ENCODE measurements at regions not wholly inside any gene's neighbourhood (a gene's known extent, or its start where the extent isn't known, plus 50 kb on each side); places are given as distances from the start of the nearest gene placed in this dataset.
A peak's percentile ranks its signal among the peaks of the same experiment; 100 is the strongest.

GRCh38 chr16:79959226-79959625 lies 358.7 kb upstream of the MAF start:
- Histone ChIP-seq H3K36me3 (ENCODE audit: control insufficient read depth in 2 of 3, insufficient read depth in 3 of 3, low read length in 3 of 3) (no peaks in the 10 kb centered on the region), H3K4me1 (ENCODE audit: control insufficient read depth in 2 of 2, insufficient read depth in 2 of 2, low read length in 2 of 2) (no peaks in the 10 kb centered on the region), H3K4me3 (ENCODE audit: low read length) (no peak overlapping the region), H3K9me3 (ENCODE audit: control insufficient read depth in 2 of 3, low read length in 3 of 3) (no peaks in the 10 kb centered on the region), H3K27me3 (ENCODE audit: control insufficient read depth in 2 of 2, insufficient read depth in 2 of 2, low read length in 2 of 2) (peaks cover 0 to 4% of the 10 kb centered on the region in 2 donors), H3K27ac (ENCODE audit: low read depth, low read length) (no peak overlapping the region)
- no peaks in the 10 kb centered on the region for H3K4me1 Mint-ChIP-seq
- peaks cover 0 to 4% (median 3%) of the 10 kb centered on the region in 5 donors for H3K36me3 Mint-ChIP-seq
- ChIA-PET CTCF (no interaction called here), POLR2A (no interaction called here)
- no peak overlapping the region for H3K4me3 Mint-ChIP-seq
- peaks cover 3 to 16% (median 8%) of the 10 kb centered on the region in 5 donors for H3K27me3 Mint-ChIP-seq
- peaks cover 1 to 13% (median 6%) of the 10 kb centered on the region in 11 donors for H3K9me3 Mint-ChIP-seq
- DNase-seq (no peak), ATAC-seq (no peak)
- H3K27ac Mint-ChIP-seq: no peak overlapping the region
- intact Hi-C loops (cut with micrococcal nuclease): no loop called here

- H3K36me3 Mint-ChIP-seq: no peaks in the 10 kb centered on the region
- no peak for ATAC-seq
These were observed 354.6 kb upstream of the MAF start for GRCh38 chr16:79954921-79955705.

GRCh38 chr16:79950932-79951719 lies 350.6 kb upstream of the MAF start:
- ATAC-seq (no peak), DNase-seq (no peak)
- Histone ChIP-seq H3K27ac (ENCODE audit: low read depth, low read length) (no peak overlapping the region), H3K36me3 (ENCODE audit: control insufficient read depth in 2 of 3, insufficient read depth in 3 of 3, low read length in 3 of 3) (no peaks in the 10 kb centered on the region), H3K9me3 (ENCODE audit: control insufficient read depth in 2 of 3, low read length in 3 of 3) (no peaks in the 10 kb centered on the region), H3K4me1 (ENCODE audit: control insufficient read depth in 2 of 2, insufficient read depth in 2 of 2, low read length in 2 of 2) (no peaks in the 10 kb centered on the region), H3K27me3 (ENCODE audit: control insufficient read depth in 2 of 2, insufficient read depth in 2 of 2, low read length in 2 of 2) (no peaks in the 10 kb centered on the region), H3K4me3 (ENCODE audit: low read length) (no peak overlapping the region)
- intact Hi-C loops (cut with micrococcal nuclease): no loop called here
- Mint-ChIP-seq H3K4me1 (peaks cover 0 to 4% (median 0%) of the 10 kb centered on the region in 7 donors), H3K9me3 (peaks cover 0 to 4% (median 0%) of the 10 kb centered on the region in 11 donors), H3K27ac (no peak overlapping the region), H3K27me3 (peaks cover 0 to 20% (median 9%) of the 10 kb centered on the region in 5 donors), H3K4me3 (no peak overlapping the region), H3K36me3 (no peaks in the 10 kb centered on the region)
- POLR2A ChIA-PET: no interaction called here
- CTCF ChIA-PET: no interaction called here

More at GRCh38 chr16:79954921-79955705, 354.6 kb upstream of the MAF start:
- H3K9me3 ChIP-seq (ENCODE audit: control insufficient read depth in 2 of 3, low read length in 3 of 3): no peaks in the 10 kb centered on the region
- CTCF ChIA-PET: no interaction called here
- DNase-seq: no peak
- no peak overlapping the region for H3K27ac Mint-ChIP-seq
- no peaks in the 10 kb centered on the region for H3K4me1 Mint-ChIP-seq
- H3K27me3 Mint-ChIP-seq: peaks cover 0 to 10% (median 3%) of the 10 kb centered on the region in 5 donors
- no peak overlapping the region for H3K4me3 Mint-ChIP-seq
- no peaks in the 10 kb centered on the region for H3K4me1 ChIP-seq (ENCODE audit: control insufficient read depth in 2 of 2, insufficient read depth in 2 of 2, low read length in 2 of 2)
- POLR2A ChIA-PET: no interaction called here
- H3K4me3 ChIP-seq (ENCODE audit: low read length): no peak overlapping the region
- H3K27me3 ChIP-seq (ENCODE audit: control insufficient read depth in 2 of 2, insufficient read depth in 2 of 2, low read length in 2 of 2): peaks cover 0 to 4% of the 10 kb centered on the region in 2 donors
- intact Hi-C loops (cut with micrococcal nuclease): no loop called here
- no peaks in the 10 kb centered on the region for H3K36me3 ChIP-seq (ENCODE audit: control insufficient read depth in 2 of 3, insufficient read depth in 3 of 3, low read length in 3 of 3)
- H3K9me3 Mint-ChIP-seq: peaks cover 0 to 4% (median 0%) of the 10 kb centered on the region in 11 donors
- no peak overlapping the region for H3K27ac ChIP-seq (ENCODE audit: low read depth, low read length)

- CTCF ChIA-PET: no interaction called here
- ATAC-seq (no peak), DNase-seq (no peak)
- no peak overlapping the region for H3K4me3 Mint-ChIP-seq
- H3K9me3 ChIP-seq (ENCODE audit: control insufficient read depth in 2 of 3, low read length in 3 of 3): no peaks in the 10 kb centered on the region
- no peak overlapping the region for H3K4me3 ChIP-seq (ENCODE audit: low read length)
- H3K27me3 ChIP-seq (ENCODE audit: control insufficient read depth in 2 of 2, insufficient read depth in 2 of 2, low read length in 2 of 2): no peaks in the 10 kb centered on the region
- peaks cover 5 to 22% (median 8%) of the 10 kb centered on the region in 5 donors for H3K27me3 Mint-ChIP-seq
- no peaks in the 10 kb centered on the region for H3K36me3 ChIP-seq (ENCODE audit: control insufficient read depth in 2 of 3, insufficient read depth in 3 of 3, low read length in 3 of 3)
- no peak overlapping the region for H3K27ac ChIP-seq (ENCODE audit: low read depth, low read length)
- H3K9me3 Mint-ChIP-seq: peaks cover 0 to 2% (median 0%) of the 10 kb centered on the region in 11 donors
- H3K27ac Mint-ChIP-seq: no peak overlapping the region
- no peaks in the 10 kb centered on the region for H3K4me1 ChIP-seq (ENCODE audit: control insufficient read depth in 2 of 2, insufficient read depth in 2 of 2, low read length in 2 of 2)
- no peaks in the 10 kb centered on the region for H3K36me3 Mint-ChIP-seq
- peaks cover 0 to 4% (median 0%) of the 10 kb centered on the region in 7 donors for H3K4me1 Mint-ChIP-seq
- POLR2A ChIA-PET: no interaction called here
- intact Hi-C loops (cut with micrococcal nuclease): no loop called here
These were observed 348.9 kb upstream of the MAF start for GRCh38 chr16:79949417-79949816.

GRCh38 chr16:79947771-79948170 lies 347.2 kb upstream of the MAF start:
- Histone ChIP-seq H3K36me3 (ENCODE audit: control insufficient read depth in 2 of 3, insufficient read depth in 3 of 3, low read length in 3 of 3) (no peaks in the 10 kb centered on the region), H3K27ac (ENCODE audit: low read depth, low read length) (no peak overlapping the region), H3K27me3 (ENCODE audit: control insufficient read depth in 2 of 2, insufficient read depth in 2 of 2, low read length in 2 of 2) (no peaks in the 10 kb centered on the region), H3K4me3 (ENCODE audit: low read length) (no peak overlapping the region), H3K9me3 (ENCODE audit: control insufficient read depth in 2 of 3, low read length in 3 of 3) (no peaks in the 10 kb centered on the region), H3K4me1 (ENCODE audit: control insufficient read depth in 2 of 2, insufficient read depth in 2 of 2, low read length in 2 of 2) (no peaks in the 10 kb centered on the region)
- DNase-seq (no peak), ATAC-seq (no peak)
- peak overlapping the region in 1 of 10 donors; percentile 13 for H3K4me3 Mint-ChIP-seq
- POLR2A ChIA-PET: no interaction called here
- peaks cover 0 to 2% (median 0%) of the 10 kb centered on the region in 11 donors for H3K9me3 Mint-ChIP-seq
- H3K36me3 Mint-ChIP-seq: no peaks in the 10 kb centered on the region
- H3K27me3 Mint-ChIP-seq: peaks cover 5 to 30% (median 8%) of the 10 kb centered on the region in 5 donors
- CTCF ChIA-PET: no interaction called here
- intact Hi-C loops (cut with micrococcal nuclease): no loop called here
- H3K4me1 Mint-ChIP-seq: peaks cover 0 to 4% (median 0%) of the 10 kb centered on the region in 7 donors
- H3K27ac Mint-ChIP-seq: no peak overlapping the region

- no peaks in the 10 kb centered on the region for H3K27me3 ChIP-seq (ENCODE audit: control insufficient read depth in 2 of 2, insufficient read depth in 2 of 2, low read length in 2 of 2)
- ATAC-seq (no peak), DNase-seq (no peak)
- Mint-ChIP-seq H3K36me3 (no peaks in the 10 kb centered on the region), H3K4me1 (peaks cover 0 to 4% (median 0%) of the 10 kb centered on the region in 7 donors), H3K27me3 (peaks cover 5 to 30% (median 8%) of the 10 kb centered on the region in 5 donors), H3K4me3 (no peak overlapping the region), H3K9me3 (peaks cover 0 to 2% (median 0%) of the 10 kb centered on the region in 11 donors), H3K27ac (no peak overlapping the region)
- no peak overlapping the region for H3K4me3 ChIP-seq (ENCODE audit: low read length)
- H3K9me3 ChIP-seq (ENCODE audit: control insufficient read depth in 2 of 3, low read length in 3 of 3): no peaks in the 10 kb centered on the region
- CTCF ChIA-PET: no interaction called here
- POLR2A ChIA-PET: no interaction called here
- no peaks in the 10 kb centered on the region for H3K36me3 ChIP-seq (ENCODE audit: control insufficient read depth in 2 of 3, insufficient read depth in 3 of 3, low read length in 3 of 3)
- no peak overlapping the region for H3K27ac ChIP-seq (ENCODE audit: low read depth, low read length)
- H3K4me1 ChIP-seq (ENCODE audit: control insufficient read depth in 2 of 2, insufficient read depth in 2 of 2, low read length in 2 of 2): no peaks in the 10 kb centered on the region
- intact Hi-C loops (cut with micrococcal nuclease): no loop called here
These were observed 345.7 kb upstream of the MAF start for GRCh38 chr16:79946252-79946651.

All from naive thymus-derived CD4-positive, alpha-beta T cell (primary cell).